GM12865 (cell line): ENCODE measurements at regions not wholly inside any gene's neighbourhood (a gene's known extent, or its start where the extent isn't known, plus 50 kb on each side); places are given as distances from the start of the nearest gene placed in this dataset.

Experiments used
- DNase-seq: peaks from one replicate; pipeline ENCODE4 v3.0.0; 2010; ENCODE audit warnings: low read depth
- H3K4me3 ChIP-seq: 2 replicates; pipeline ENCODE4 v1.5.1; 2011; ENCODE audit warnings: mild to moderate bottlenecking, low read depth, low read length, control low read depth
- CTCF ChIP-seq: IDR thresholded peaks from 2 replicates; pipeline ENCODE4 v1.5.1; 2011; ENCODE audit warnings: low read length, control low read depth, low read depth, inconsistent platforms; ENCODE audit not compliant: insufficient read depth; ENCODE audit errors: missing control alignments

GRCh38 chr17:13114601-13115031 is 96.8 kb upstream of the ELAC2 start:
- DNase-seq, result peak; percentile 13
- peak; percentile 60 for TF ChIP-seq CTCF
- no peak overlapping the region for H3K4me3 ChIP-seq

DNA sequence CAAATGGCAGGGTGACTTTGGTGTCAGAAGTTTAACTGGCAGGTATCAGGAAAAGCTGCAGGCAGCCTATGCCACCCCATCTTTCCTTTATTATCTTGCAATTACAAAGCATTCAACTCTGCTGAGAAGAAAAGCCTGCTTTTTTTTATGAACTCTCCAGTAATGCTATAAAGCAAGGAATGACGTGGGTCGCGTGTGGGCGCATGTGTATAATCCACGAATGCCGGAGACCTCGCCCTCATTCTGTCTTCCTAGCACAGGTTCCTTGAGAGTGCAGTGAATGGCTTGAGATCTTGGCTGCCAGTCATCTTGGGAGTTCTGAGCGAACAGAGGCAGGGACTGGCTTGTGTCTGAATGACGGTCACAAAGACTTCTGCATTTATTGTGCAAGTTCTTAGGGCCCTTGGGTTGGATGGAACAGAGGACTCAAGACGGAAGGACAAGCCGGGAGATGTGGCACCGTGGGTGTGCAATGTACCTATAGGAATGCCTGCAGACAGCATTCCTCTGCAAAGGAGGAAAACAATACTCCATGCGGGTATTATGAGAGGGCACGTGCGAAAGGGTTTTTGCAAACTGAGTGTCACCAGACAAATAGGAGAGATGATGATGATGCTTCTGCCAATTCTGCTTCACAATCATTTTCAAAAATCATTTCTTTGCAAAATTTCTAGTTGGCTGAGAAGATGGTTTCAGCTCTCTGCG is 96.1 kb upstream of the ELAC2 start:
- DNase-seq, result no peak
- no peak overlapping the region for H3K4me3 ChIP-seq
- no peak for TF ChIP-seq CTCF

DNA sequence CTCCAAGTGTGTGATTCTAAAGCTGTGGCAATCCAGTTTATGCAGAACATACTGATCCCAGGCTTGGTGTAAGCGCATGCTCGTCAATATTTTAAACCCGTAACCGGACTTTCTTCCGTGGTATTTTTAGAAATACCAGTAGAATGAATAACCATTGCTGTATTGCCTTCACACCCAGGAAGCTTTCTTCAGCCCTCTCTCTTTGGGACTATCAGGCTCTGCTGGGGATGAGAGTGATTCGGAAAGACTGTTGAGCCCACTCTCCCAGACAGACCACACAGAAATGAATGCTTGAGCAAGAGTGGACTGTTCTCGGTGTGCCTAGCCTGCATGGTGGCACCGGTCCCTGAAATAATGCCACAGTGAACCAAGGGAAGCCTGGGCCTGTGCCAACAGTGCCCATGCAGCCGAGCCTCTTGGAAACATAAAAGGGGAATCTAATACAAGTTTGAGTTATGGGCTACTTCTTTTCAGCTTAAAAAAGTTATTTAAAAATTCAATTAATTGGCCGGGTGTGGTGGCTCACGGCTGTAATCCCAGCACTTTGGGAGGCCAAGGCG is 89.9 kb upstream of the ELAC2 start:
- no peak overlapping the region for H3K4me3 ChIP-seq
- no peak for DNase-seq
- TF ChIP-seq CTCF, result no peak

DNA sequence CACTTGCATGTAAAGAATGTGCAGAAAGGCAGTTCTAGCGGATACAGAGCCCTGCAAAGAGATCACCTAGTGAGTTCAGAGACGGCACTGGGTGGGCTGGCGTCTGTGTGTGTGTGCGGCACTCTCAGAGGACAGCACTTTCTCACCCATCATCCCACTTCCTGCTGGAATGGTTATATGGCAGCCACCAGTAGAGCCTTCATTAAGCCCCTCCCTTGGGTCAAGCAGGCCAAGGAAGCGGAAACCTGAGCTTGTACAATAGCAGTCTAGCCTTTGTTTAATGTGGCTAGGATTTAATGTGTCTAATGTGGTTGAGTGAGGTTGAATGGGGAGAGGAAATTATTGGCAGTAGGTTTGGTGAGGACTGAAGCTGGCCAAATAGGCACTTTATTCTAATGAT is 88.3 kb upstream of the ELAC2 start:
- TF ChIP-seq CTCF, result no peak
- no peak for DNase-seq
- H3K4me3 ChIP-seq, result no peak overlapping the region

GRCh38 chr17:13104576-13104975 is 86.7 kb upstream of the ELAC2 start:
- H3K4me3 ChIP-seq, result no peak overlapping the region
- no peak for DNase-seq
- no peak for TF ChIP-seq CTCF

- DNase-seq, result no peak
- H3K4me3 ChIP-seq, result no peak overlapping the region
- no peak for TF ChIP-seq CTCF
These were observed 84.7 kb upstream of the ELAC2 start for GRCh38 chr17:13102477-13102876.

GRCh38 chr17:13099926-13100325 is 82.1 kb upstream of the ELAC2 start:
- no peak overlapping the region for H3K4me3 ChIP-seq
- TF ChIP-seq CTCF, result no peak
- DNase-seq, result no peak
